GM19467 (cell line): ENCODE measurements at regions not wholly inside any gene's neighbourhood (a gene's known extent, or its start where the extent isn't known, plus 50 kb on each side); places are given as distances from the start of the nearest gene placed in this dataset.

ENCODE experiments used
- ATAC-seq: cut with Tn5 transposase; IDR thresholded peaks from one replicate; pipeline ENCODE4 v1.9.1; 2021; ENCODE audit warnings: mild to moderate bottlenecking, moderate library complexity; ENCODE audit not compliant: unreplicated experiment

DNA sequence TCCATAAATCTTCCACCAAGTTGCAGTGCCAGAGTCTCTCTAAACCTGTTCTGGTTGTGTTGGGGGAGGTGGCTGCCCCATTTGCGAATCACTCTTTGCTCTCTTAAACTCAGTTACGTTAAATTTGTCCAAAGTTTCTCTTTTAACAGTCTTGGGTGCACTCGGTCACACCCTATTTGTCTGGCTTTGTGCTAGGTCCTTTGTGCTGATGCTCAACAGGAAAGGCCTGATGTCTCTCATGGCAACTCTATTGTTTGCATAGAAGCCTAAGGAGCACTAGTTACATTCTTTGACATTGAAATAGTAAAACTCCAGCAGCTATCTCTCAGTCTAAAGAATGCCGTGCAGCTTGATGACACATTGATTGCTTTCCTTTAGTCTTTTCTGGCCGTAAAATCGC is 105.1 kb downstream of the TRMT11 start:
- ATAC-seq: no peak

DNA sequence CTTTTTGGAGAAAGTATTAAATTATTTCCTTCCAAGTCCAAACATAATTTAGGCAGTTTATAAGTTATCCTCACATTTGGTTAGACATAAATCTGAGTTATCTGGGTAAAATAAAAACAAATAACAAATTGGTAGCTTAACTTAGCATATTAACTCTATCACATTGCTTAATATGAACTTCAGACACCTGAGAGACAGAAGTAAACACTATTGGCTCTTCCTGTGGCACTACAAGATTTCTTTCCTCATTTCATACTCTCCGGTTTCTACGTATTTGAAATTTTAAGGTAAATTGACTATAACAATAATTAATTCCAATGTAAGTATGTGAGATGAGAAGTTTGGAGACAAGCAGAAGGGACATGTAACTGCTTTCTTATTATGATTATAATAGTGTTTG is 106.8 kb downstream of the TRMT11 start:
- no peak for ATAC-seq

DNA sequence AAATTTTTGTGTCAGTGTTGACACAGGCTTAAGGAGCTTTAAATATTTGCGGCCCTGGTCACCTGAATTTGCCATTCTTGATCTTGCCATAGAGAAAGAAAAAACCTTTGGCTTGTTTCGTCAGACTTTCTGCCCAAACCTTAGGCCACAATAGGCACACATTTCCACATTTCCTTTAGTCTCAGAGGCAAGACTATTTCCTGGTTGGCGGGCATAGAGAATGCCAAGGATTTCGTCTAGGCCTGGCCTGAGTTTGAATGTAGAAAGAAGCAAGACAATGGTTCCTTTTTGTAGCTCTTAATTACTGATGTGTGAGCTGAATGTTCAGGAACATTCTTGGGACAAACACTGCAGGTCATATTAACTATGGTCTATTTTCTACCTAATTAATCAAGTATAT is 108.1 kb downstream of the TRMT11 start:
- ATAC-seq: no peak

DNA sequence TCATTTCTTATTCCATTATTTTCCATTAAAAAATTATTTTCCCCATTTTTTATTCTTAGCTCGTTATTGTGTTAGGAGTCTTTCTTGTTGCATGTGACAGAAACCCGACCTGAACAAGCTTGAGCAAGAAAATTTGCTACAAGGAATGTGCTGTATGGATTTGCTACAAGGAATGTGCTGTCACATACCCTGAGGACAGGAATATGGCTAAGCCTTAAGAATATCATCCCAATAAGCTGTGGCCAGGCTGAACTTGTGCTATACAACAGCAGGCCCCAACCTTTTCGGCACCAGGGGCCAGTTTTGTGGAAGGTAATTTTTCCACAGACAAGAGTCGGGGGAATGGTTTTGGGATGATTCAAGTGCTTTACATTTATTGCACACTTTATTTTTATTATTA is 114.0 kb downstream of the TRMT11 start:
- ATAC-seq: no peak

DNA sequence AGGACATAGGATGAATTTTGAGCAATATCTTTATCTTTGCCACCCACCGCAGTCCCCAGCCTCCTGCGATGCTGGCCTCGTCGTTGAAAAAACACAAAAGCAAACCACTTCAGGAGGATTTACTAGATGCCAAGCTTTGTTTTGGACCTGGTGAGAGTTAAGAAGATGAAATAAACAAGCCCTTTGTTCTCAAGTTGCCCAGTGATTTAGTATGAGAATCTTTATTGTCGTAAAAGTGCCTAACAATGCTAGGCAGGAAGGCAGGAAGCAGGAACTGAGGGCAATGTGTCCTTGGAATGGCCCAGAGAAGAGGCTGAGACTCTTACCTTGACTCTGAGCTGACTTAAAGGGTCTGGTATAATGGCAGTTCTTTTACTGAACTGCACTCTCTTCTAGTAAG is 116.0 kb downstream of the TRMT11 start:
- ATAC-seq: no peak

DNA sequence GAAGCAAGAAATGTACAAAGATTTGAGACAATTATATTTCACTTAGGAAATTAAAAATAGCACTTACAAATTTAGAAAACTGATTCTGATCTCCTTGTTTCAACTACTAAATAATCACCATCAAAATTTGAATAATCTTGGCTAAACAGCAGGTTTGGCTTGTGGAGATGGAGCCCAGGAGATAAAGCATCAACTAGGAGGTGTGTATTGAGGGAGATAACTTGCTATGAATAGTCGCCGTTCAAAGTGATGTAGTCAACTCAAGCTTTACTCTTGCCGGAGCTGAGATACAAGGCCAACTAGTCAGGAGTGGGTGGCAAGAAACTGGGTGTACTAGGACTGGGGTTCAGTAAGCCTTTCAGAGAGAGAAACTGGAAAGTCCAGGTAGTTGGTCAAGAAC is 117.7 kb downstream of the TRMT11 start:
- no peak for ATAC-seq

DNA sequence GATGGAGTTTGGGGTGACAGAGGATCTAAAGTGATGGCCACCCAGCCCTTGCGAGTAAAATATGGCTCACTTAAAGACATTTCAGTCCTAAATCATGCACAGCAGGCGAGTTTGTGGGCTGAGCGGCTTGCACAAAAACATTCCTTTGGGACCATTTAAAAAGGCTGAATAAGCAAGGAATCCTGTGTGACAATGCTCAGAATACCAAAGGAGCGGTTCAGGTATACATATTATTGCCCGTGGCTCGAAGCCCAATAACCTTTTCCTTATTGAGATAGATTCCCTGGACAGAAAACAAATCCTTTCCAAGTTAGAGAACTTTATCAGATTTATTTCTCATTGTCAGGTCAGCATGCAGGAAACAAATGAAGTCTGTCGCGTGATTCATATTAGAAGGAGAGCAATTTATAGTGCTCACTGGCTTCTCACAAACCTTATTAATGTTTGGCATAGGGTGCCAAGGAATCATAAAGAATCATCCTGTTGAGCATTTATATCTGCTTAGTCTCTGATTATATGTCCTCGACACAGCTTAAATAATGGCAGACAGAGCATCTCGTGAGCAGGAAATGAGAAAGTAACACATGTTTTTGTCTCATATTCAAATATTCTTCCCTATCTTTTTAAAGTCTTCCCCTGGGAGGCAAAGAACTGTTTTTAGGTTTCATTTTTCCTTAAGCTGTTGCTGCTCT is 121.3 kb downstream of the TRMT11 start:
- ATAC-seq: no peak

DNA sequence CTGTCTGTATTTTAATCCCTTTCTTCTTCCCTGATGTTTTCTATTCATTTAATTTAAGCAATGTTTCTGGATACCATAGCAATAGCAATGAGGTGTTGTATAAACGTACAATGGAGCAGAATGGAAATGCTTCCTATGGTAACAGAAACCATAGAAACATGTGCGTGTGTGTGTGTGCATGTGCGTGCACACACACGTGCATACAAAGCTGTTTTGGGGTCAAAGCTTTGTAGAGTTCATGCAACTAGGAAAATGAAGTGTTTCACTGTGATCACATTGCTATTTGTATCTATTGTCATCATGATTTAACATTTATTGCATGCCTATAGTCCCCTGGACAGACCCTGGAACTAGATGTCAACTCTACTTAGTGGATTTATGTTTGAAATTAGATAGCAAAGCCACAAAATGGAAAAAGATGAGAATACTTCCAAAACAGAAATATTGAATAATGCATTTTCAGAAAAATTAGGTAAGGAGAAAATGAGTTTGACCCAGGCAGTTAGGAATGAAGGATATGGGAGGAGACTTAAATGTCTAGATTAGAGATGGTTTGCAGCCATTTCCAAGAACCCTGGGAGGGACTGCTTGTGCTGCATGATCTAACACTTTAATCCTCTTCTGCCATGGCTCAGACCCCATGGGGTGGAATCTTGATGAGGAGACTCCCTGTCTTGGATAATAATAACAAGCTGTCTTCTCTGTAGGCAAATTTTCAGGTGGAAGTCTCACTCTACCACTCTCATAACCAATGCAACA is 124.4 kb downstream of the TRMT11 start:
- ATAC-seq: no peak

DNA sequence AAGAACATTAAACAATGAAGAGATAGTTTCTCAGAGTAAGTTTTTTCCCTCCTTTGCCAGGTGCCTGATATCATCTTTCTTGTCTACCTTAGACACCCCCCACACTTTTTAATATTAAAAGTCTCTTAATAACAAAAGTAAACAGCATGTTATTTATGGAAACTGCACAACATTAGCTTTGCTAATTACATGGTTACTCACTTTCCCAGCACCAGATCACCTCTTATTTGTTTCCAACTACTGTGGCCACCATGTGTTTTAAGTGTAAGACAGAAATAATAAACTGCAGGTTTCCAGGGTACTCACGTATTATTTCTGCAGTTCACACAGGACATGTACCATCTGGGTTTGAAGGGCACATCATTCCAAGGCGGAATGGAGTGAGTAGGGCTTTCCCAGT is 125.0 kb downstream of the TRMT11 start:
- ATAC-seq: no peak

DNA sequence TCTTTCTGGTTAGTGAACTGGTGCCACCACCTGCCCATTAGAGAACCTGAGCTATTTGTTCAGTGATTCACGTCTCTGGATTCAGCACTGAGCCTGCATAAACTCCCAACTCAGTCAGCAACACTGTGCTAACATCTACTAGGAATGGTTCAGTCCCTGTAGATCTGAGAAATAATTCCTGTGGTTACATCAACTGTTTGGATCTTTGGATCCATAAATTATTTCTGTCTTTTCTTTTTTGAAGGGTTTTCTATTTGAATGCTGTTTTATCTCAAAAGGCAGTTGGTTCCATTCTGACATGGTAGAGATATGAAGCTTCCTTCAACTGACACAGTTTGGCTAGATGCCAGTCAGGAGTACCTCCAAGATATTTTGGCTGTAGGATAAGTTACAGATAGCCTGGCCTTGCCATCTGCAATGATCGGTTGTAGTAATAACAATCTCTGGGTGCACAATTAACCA is 125.9 kb downstream of the TRMT11 start:
- no peak for ATAC-seq

DNA sequence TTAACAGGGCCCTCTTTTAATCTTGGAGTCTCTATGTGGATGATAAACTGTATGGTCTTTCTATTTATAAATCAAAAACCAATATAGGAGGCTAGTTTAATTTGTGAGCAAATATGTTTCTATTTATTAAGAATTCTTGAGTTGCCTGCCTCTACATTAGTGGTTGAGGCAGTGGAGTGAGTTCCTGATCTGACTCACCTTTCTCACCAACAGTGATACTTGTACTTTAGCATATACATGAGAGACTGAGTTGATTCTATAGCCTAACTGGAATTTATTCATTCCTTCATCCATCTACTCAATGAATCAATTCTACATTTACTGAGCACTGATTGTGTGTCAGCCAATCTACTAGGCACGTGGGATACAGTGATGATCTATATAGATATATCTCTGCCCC is 126.9 kb downstream of the TRMT11 start:
- ATAC-seq: no peak

DNA sequence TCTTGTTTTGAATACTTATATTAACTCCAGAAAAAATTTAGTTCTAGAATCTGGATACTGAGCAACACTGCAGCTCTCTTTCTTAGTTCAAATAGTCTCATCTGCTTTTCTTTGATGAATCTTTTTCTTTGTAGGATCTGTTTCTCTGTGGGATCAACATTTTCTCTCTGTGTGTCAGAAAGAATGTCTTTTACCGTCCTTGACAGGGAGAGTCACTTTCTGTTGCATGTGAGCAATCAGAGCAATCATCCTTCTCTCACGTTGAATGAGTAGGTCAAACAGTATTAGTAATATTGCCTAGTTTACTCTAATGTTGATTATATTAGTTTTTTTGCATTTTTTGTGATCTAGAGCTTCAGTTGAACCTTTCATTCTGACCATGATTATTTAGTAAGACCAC is 130.9 kb downstream of the TRMT11 start:
- ATAC-seq: no peak

DNA sequence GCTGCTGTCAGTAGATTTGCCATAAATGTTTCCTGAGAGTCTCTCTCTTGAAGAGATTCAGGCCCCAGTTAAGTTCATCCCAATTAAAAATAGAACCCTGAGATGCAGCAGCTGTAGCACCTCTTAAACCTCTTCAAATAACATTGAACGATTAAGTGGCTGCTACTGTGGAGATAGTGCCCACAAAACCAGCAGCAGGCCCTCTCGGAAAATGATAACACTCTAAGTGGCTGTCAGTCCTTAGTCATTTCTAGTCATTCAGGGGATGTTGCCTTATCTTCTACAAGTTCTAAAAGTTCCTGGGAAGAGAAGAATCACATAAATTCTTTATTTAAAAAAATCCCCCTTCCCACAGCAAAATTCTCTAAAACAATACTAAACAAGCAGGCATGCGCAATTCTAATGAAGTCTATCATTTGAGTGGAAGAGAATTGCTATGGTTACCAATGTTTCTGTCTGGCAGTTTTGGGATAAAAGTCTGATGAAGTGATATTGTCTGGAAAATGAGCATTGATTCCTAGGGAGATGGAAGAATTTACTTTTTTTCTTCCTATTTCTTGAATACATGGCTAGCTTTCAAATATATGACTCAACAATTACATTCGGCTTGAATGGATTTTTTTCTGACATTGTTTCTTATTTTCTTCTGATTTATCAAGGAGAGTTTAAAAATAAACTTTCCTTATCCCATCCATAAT is 131.9 kb downstream of the TRMT11 start:
- ATAC-seq: no peak

DNA sequence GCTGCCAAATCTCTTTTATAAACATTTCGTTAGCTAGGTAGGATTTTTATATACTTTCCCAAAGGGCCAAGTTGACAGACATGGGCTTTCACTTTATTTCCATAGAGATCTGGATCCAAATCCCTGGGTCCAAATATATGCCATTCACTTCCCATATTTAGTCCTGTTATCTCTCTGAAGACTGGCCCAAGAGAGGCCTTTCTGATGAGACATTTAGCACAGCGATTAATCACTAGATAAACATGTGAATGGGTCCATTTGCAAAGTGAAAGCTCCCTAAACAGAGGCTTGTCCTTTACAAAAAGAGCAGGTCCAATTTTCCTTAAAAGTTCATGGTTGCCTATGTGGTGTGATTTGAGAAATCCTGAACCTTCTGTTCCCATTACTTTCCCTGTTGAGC is 132.6 kb downstream of the TRMT11 start:
- ATAC-seq: no peak

DNA sequence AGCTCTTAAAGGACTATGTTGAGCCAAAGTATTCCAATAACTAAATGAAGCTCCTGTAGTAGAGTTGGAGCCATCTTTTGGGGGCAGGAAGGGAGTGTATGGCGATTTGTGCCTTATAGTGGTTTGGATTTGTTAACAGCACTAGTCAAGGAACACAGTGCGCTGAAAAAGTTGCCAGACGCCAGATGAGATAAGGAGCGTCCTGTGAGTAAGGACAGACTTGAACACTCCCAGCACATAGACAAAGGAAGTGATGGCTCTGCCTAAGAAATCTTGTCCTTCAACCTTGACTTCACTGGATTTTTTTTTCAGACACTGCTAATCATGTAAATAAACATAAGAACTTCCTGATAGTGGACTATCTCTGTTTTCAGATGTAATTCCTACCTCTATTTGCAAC is 136.9 kb downstream of the TRMT11 start:
- no peak for ATAC-seq

DNA sequence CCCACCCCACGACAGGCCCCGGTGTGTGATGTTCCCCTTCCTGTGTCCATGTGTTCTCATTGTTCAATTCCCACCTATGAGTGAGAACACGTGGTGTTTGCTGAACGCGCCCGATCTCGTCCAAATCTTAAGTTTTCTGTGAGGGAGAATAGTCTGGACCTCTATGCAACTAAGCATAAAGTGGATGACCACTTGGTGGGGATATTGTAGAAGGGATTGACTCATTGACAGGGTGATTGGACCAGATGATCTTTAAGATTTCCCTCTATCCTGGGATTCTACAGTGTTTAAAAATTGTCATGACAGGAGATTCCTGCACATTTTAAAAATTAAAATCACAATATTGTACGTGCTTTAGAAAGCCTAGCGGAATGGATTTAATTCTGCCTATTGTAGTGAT is 141.3 kb downstream of the TRMT11 start:
- ATAC-seq: no peak

DNA sequence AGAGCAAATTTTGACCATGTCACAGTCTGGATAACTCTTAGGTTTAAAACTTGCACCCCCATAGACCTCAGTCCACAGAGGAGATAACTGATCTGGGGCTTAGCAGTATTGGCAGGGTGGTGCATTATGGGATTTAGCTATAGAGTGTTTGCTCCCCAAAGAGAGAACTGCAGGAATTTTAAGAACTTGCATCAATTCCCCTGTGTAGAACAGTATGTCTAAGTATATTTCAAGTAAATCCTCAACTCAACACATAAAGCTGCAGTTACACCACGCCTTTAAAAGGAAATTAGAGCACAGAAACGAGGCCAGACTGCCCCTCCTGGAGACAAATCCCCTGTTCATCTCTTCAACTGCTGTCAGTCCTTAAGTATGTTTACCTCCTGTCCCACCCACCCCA is 144.9 kb downstream of the TRMT11 start:
- no peak for ATAC-seq

DNA sequence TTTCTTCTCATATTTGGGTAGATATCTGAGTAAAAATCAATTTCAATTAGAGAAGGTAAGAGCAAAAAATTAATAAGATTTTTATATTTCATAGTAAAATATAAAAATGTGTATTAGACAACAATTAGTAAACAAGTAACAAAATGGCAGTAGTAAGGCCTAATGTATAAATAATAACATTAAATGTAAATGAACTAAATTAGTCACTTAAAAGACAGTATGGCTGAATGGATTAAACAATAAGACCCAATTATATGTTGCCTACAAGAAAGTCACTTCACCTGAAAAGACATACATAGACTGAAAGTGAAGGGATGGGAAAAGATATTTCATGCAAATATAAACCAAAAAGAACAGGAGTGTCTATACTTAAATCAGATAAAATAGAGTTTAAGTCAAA is 147.6 kb downstream of the TRMT11 start:
- ATAC-seq: no peak

DNA sequence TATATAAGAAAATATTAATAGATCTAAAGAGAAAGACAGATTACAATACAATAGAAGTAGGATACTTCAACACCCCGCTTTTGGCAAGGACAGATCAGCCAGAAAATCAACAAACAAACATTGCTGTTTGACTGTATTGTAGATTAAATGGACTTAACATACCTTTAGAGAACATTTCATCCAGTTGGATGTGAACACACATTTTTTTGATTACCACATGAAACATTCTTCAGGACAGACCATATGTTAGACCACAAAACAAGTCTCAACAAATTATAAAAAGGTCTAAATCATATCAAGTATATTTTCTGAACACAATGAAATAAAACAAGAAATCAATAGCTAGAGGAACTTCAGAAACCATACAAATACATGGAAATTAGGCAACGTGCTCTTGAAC is 148.2 kb downstream of the TRMT11 start:
- ATAC-seq: no peak

DNA sequence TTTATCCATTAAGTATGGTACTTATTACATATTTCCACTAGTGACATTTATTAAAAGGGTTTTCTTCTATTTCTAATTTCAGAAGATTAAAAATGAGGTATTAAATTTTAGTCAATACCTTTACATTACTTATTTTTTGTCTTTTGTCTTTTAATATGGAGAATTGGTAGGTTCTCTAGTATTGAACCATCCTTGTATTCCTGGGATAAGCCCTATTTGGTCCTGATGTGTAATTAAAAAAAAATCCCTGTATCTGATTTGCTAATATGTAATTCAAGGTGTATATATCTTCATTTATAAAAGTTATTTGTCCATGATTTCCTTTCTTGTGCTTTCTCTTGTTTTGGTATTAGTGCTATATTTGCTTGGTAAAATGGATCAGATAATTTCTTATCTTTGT is 153.7 kb downstream of the TRMT11 start:
- no peak for ATAC-seq

DNA sequence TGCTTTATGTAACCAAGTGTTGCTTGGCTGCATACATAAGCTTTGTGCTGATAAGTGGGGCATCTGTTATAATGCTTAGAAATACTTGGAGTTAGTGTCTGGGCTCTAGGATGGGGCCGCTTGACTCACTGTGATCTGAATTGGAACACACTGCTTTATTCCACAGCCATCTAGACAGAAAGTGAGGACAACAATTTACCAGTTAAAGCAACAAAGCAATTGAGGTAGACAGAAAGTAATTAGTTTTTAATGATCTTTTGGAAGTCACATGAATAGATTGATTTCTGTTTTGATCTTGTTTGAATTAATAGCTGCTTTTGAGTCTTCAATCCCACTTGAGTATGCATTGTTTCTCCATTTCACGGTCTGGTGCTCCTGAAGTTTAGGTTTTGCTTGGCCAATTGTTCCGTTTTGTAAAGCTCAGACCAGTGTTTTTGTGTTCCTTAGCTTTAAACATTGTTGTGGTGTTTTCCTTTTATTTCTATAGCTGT is 157.5 kb downstream of the TRMT11 start:
- no peak for ATAC-seq

DNA sequence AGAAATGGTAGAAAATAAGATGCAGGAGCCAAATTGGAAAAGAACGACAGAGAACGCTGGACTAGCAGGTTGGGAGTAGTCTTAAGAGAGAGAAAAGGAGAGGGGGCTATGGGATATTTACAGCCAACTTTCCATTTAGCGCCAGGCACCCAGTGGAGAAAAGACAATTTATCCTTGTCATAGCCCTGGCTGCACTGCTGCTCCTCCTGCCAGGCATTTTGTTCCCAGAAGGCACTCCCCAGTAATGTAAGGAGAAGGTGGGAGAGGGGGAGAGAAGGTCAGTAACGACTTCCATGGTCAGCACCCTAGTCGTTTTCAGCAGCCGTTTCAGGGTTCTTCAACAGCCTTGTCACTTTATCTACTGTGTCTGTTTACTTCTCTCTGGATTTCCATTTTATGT is 159.0 kb downstream of the TRMT11 start:
- no peak for ATAC-seq
